Neuronal stem cell (in vitro differentiated cells): ENCODE measurements at regions not wholly inside any gene's neighbourhood (a gene's known extent, or its start where the extent isn't known, plus 50 kb on each side); places are given as distances from the start of the nearest gene placed in this dataset.
"Not testable (repeated sequence)": the region's sequence is repeated elsewhere in the genome, so short reads cannot be mapped to it uniquely, and the experiment has no call there.

Experiments
- DNase-seq: peaks from one replicate; pipeline ENCODE4 v3.0.0-alpha.2; 2013; ENCODE audit warnings: low spot score
- H2AFZ ChIP-seq: one replicate; pipeline ENCODE4 v1.6.1; 2013; ENCODE audit warnings: mild to moderate bottlenecking, low read length, inconsistent platforms
- H2AK5ac ChIP-seq: 2 replicates; pipeline ENCODE4 v1.6.1; 2013; ENCODE audit warnings: low read depth, mild to moderate bottlenecking, inconsistent platforms, low read length, moderate library complexity, mixed read lengths
- H2BK120ac ChIP-seq: 2 replicates; pipeline ENCODE4 v1.6.1; 2013; ENCODE audit warnings: low read depth, mild to moderate bottlenecking, inconsistent platforms, low read length, moderate library complexity, mixed read lengths
- H2BK12ac ChIP-seq: one replicate; pipeline ENCODE4 v1.6.1; 2013; ENCODE audit warnings: low read length, inconsistent platforms
- H2BK15ac ChIP-seq: 2 replicates; pipeline ENCODE4 v1.6.1; 2013; ENCODE audit warnings: mild to moderate bottlenecking, low read length, inconsistent platforms, mixed read lengths
- H2BK5ac ChIP-seq: one replicate; pipeline ENCODE4 v1.6.1; 2013; ENCODE audit warnings: inconsistent platforms, mild to moderate bottlenecking, low read length, moderate library complexity
- H3K14ac ChIP-seq: one replicate; pipeline ENCODE4 v1.6.1; 2013; ENCODE audit warnings: low read length, inconsistent platforms
- H3K18ac ChIP-seq: 2 replicates; pipeline ENCODE4 v1.6.1; 2013; ENCODE audit warnings: low read length, inconsistent platforms
- H3K23ac ChIP-seq: 2 replicates; pipeline ENCODE4 v1.6.1; 2013; ENCODE audit warnings: low read depth, mild to moderate bottlenecking, mixed read lengths, low read length, inconsistent platforms; ENCODE audit not compliant: poor library complexity
- H3K27ac ChIP-seq: replicated peaks from 3 replicates; pipeline ENCODE4 v1.5.1; 2013; ENCODE audit warnings: low read length, inconsistent platforms
- H3K27me3 ChIP-seq, 3 experiments: 2 replicates each; pipeline ENCODE4 v1.6.1; 2013; ENCODE audit warnings: low read length in 3 of 3, mild to moderate bottlenecking in 2 of 3, inconsistent platforms in 1 of 3, low read depth in 1 of 3, mixed read lengths in 1 of 3, moderate library complexity in 1 of 3; ENCODE audit not compliant: control insufficient read depth in 3 of 3, insufficient read depth in 3 of 3
- H3K36me3 ChIP-seq, 2 donors: replicated peaks in 1 of 2; 2 replicates each; pipeline ENCODE4 v1.6.1; 2013; ENCODE audit warnings: low read length in 2 of 2; ENCODE audit not compliant: control insufficient read depth in 2 of 2, insufficient read depth in 2 of 2
- H3K4ac ChIP-seq: 2 replicates; pipeline ENCODE4 v1.6.1; 2013; ENCODE audit warnings: inconsistent platforms, mild to moderate bottlenecking, low read length, moderate library complexity
- H3K4me1 ChIP-seq, 2 donors: 1 replicate in 1 of 2; 2 replicates in 1 of 2; pipeline ENCODE4 v1.6.1; 2013; ENCODE audit warnings: low read length in 2 of 2, low read depth in 1 of 2; ENCODE audit not compliant: control insufficient read depth in 2 of 2, insufficient read depth in 1 of 2
- H3K4me2 ChIP-seq: one replicate; pipeline ENCODE4 v1.6.1; 2013; ENCODE audit warnings: mild to moderate bottlenecking, low read length, inconsistent platforms; ENCODE audit not compliant: insufficient read depth, poor library complexity, severe bottlenecking
- H3K4me3 ChIP-seq, 2 donors: 2 replicates each; pipeline ENCODE4 v1.5.1; 2013; ENCODE audit warnings: low read length in 2 of 2, mild to moderate bottlenecking in 2 of 2, inconsistent platforms in 1 of 2, moderate library complexity in 1 of 2
- H3K79me1 ChIP-seq: one replicate; pipeline ENCODE4 v1.6.1; 2013; ENCODE audit warnings: low read depth, mild to moderate bottlenecking, inconsistent platforms, low read length, moderate library complexity
- H3K9ac ChIP-seq: one replicate; pipeline ENCODE4 v1.6.1; 2013; ENCODE audit warnings: mild to moderate bottlenecking, low read depth, low read length, inconsistent platforms; ENCODE audit not compliant: poor library complexity
- H3K9me3 ChIP-seq, 2 donors: replicated peaks in 1 of 2; 2 replicates each; pipeline versions ENCODE3 to v1.6.1; 2013; ENCODE audit warnings: low read length in 2 of 2, mild to moderate bottlenecking in 2 of 2, inconsistent platforms in 1 of 2, low read depth in 1 of 2, mixed read lengths in 1 of 2, moderate library complexity in 1 of 2; ENCODE audit not compliant: control insufficient read depth in 2 of 2, insufficient read depth in 1 of 2
- H4K8ac ChIP-seq: one replicate; pipeline ENCODE4 v1.6.1; 2013; ENCODE audit warnings: low read depth, mild to moderate bottlenecking, inconsistent platforms, low read length, moderate library complexity
- H4K91ac ChIP-seq: one replicate; pipeline ENCODE4 v1.6.1; 2013; ENCODE audit warnings: low read length, low read depth, mild to moderate bottlenecking, inconsistent platforms; ENCODE audit not compliant: poor library complexity
- WGBS, 2 donors: extraction: QIAGEN DNeasy Blood & Tissue Kit; methylation state at CpG; one replicate each; pipeline ENCODE4 v1.1.7; 2013; ENCODE audit warnings: missing lambda C conversion rate in 2 of 2, mixed read lengths in 1 of 2; ENCODE audit not compliant: insufficient read length in 2 of 2, insufficient replicate concordance in 1 of 2; ENCODE audit errors: extremely low coverage in 2 of 2; 5-methylcytosine and 5-hydroxymethylcytosine counted together

GRCh38 chr13:90726375-90726774, 621.1 kb upstream of the MIR17HG start:
- WGBS, 2 donors, result no CpG with 5 or more reads among the region's 2 CpGs
- H4K91ac ChIP-seq, result no peak overlapping the region
- H4K8ac ChIP-seq, result no peak overlapping the region
- H3K9ac ChIP-seq, result no peak overlapping the region
- H3K27ac ChIP-seq, result no peak overlapping the region
- H3K18ac ChIP-seq, result no peak overlapping the region
- no peaks in the 10 kb centered on the region for H3K9me3 ChIP-seq
- no peaks in the 10 kb centered on the region for H3K27me3 ChIP-seq
- H3K4me1 ChIP-seq, result no peaks in the 10 kb centered on the region
- no peak overlapping the region for H2BK5ac ChIP-seq
- H2AFZ ChIP-seq, result no peak overlapping the region
- no peak overlapping the region for H3K4me3 ChIP-seq
- no peak overlapping the region for H2BK15ac ChIP-seq
- no peak overlapping the region for H2AK5ac ChIP-seq
- no peaks in the 10 kb centered on the region for H3K36me3 ChIP-seq
- H3K14ac ChIP-seq, result no peak overlapping the region
- no peak overlapping the region for H2BK12ac ChIP-seq
- H3K4me2 ChIP-seq, result no peak overlapping the region
- DNase-seq, result no peak
- H3K79me1 ChIP-seq, result no peaks in the 10 kb centered on the region
- no peak overlapping the region for H2BK120ac ChIP-seq
- H3K4ac ChIP-seq, result no peak overlapping the region
- H3K23ac ChIP-seq, result no peak overlapping the region

DNA sequence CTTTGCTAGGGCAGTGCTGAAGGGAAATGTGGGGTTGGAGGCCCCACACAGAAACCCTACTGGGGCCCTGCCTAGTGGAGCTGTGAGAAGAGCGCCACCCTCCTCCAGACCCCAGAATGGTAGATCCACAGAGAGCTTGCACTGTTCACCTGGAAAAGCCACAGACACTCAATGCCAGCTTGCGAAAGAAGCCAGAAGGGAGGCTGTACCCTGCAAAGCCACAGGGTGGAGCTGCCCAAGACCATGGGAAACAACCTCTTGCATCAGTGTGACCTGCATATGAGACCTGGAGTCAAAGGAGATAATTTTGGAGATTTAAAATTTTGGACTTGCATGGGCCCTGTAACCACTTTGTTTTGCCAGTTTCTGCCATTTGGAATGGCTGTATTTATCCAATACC, 615.4 kb upstream of the MIR17HG start:
- no peak overlapping the region for H3K9ac ChIP-seq
- H2BK12ac ChIP-seq, result no peak overlapping the region
- H3K4me2 ChIP-seq, result no peak overlapping the region
- H3K23ac ChIP-seq, result no peak overlapping the region
- no peaks in the 10 kb centered on the region for H3K27me3 ChIP-seq
- no peak overlapping the region for H3K4ac ChIP-seq
- peaks cover 2 to 6% of the 10 kb centered on the region in 2 donors for H3K9me3 ChIP-seq
- no peak overlapping the region for H2AK5ac ChIP-seq
- H3K27ac ChIP-seq, result no peak overlapping the region
- no peak overlapping the region for H4K8ac ChIP-seq
- H2BK5ac ChIP-seq, result no peak overlapping the region
- H2AFZ ChIP-seq, result no peak overlapping the region
- no peak overlapping the region for H2BK120ac ChIP-seq
- H3K79me1 ChIP-seq, result no peaks in the 10 kb centered on the region
- no peak overlapping the region for H2BK15ac ChIP-seq
- H4K91ac ChIP-seq, result no peak overlapping the region
- H3K18ac ChIP-seq, result no peak overlapping the region
- no peak for DNase-seq
- no peaks in the 10 kb centered on the region for H3K4me1 ChIP-seq
- H3K36me3 ChIP-seq, result no peaks in the 10 kb centered on the region
- H3K14ac ChIP-seq, result no peak overlapping the region
- H3K4me3 ChIP-seq, result no peak overlapping the region
- WGBS, 2 donors, result no CpG with 5 or more reads among the region's 2 CpGs

DNA sequence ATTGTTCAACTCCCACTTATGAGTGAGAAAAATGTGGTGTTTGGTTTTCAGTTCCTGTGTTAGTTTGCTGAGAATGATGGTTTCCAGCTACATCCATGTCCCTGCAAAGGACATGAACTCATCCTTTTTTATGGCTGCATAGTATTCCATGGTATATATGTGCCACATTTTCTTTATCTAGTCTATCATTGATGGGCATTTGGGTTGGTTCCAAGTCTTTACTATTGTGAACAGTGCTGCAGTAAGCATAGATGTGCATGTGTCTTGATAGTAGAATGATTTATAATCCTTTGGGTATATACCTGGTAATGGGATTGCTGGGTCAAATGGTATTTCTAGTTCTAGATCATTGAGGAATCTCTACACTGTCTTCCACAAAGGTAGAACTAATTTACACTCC, 613.0 kb upstream of the MIR17HG start:
- H3K4ac ChIP-seq, H2BK5ac ChIP-seq, H2AFZ ChIP-seq, H2BK15ac ChIP-seq, H3K9ac ChIP-seq, H3K18ac ChIP-seq, H3K23ac ChIP-seq, DNase-seq, H2BK120ac ChIP-seq, H3K9me3 ChIP-seq, H3K4me3 ChIP-seq, H3K4me1 ChIP-seq, H3K14ac ChIP-seq, H3K27ac ChIP-seq, H3K4me2 ChIP-seq, H2AK5ac ChIP-seq, H2BK12ac ChIP-seq, H4K91ac ChIP-seq, H3K27me3 ChIP-seq, H3K79me1 ChIP-seq, H4K8ac ChIP-seq, H3K36me3 ChIP-seq: not testable (repeated sequence)

DNA sequence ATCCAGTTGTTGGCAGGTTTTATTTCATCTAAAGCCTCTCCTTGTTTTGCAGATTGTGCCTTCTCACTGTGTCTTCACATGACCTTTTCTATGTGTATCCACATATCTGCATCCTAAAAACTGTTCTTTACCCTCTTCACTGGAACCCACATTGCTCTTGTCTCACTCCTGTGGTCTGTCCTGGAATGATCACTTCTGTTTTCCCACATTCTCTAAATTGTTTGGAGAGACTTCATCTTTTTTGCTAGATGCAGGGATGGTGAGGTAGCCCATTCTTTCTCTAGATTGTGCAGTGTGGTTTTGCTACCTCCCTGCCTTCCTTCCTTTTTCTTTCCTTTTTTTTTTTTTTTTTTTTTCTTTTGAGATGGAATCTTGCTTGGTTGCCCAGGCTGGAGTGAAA, 608.6 kb upstream of the MIR17HG start:
- H4K91ac ChIP-seq, result no peak overlapping the region
- H3K4me3 ChIP-seq, result no peak overlapping the region
- H2BK5ac ChIP-seq, result no peak overlapping the region
- H3K14ac ChIP-seq, result no peak overlapping the region
- H3K9me3 ChIP-seq, result no peaks in the 10 kb centered on the region
- no peaks in the 10 kb centered on the region for H3K27me3 ChIP-seq
- no peak overlapping the region for H3K9ac ChIP-seq
- no peak overlapping the region for H2AFZ ChIP-seq
- no peak overlapping the region for H3K4ac ChIP-seq
- no peak overlapping the region for H2BK15ac ChIP-seq
- H3K18ac ChIP-seq, result no peak overlapping the region
- no peak overlapping the region for H2BK12ac ChIP-seq
- no peaks in the 10 kb centered on the region for H3K36me3 ChIP-seq
- no peaks in the 10 kb centered on the region for H3K4me1 ChIP-seq
- H2AK5ac ChIP-seq, result no peak overlapping the region
- H3K79me1 ChIP-seq, result no peaks in the 10 kb centered on the region
- no peak overlapping the region for H4K8ac ChIP-seq
- no peak overlapping the region for H2BK120ac ChIP-seq
- H3K23ac ChIP-seq, result no peak overlapping the region
- no peak overlapping the region for H3K4me2 ChIP-seq
- DNase-seq, result no peak
- no peak overlapping the region for H3K27ac ChIP-seq
